Esophagus muscularis mucosa (tissue), 3 donors: ENCODE measurements at regions not wholly inside any gene's neighbourhood (a gene's known extent, or its start where the extent isn't known, plus 50 kb on each side); places are given as distances from the start of the nearest gene placed in this dataset.

Experiments used
- CTCF ChIP-seq, 3 experiments: fragments of 200-600 bp in 2 of 3; fragments of 450-650 bp in 1 of 3; sonication (generic) in 2 of 3; IDR thresholded peaks; one replicate each; pipeline ENCODE4 v1.5.1; 2017 to 2019; ENCODE audit warnings: antibody characterized with exemption in 3 of 3, mild to moderate bottlenecking in 2 of 3, moderate library complexity in 1 of 3
- POLR2AphosphoS5 ChIP-seq, 2 donors: sonication (generic); formaldehyde crosslinking; IDR thresholded peaks; one replicate each; pipeline ENCODE4 v1.6.1; 2017; ENCODE audit warnings: antibody characterized with exemption in 2 of 2

DNA sequence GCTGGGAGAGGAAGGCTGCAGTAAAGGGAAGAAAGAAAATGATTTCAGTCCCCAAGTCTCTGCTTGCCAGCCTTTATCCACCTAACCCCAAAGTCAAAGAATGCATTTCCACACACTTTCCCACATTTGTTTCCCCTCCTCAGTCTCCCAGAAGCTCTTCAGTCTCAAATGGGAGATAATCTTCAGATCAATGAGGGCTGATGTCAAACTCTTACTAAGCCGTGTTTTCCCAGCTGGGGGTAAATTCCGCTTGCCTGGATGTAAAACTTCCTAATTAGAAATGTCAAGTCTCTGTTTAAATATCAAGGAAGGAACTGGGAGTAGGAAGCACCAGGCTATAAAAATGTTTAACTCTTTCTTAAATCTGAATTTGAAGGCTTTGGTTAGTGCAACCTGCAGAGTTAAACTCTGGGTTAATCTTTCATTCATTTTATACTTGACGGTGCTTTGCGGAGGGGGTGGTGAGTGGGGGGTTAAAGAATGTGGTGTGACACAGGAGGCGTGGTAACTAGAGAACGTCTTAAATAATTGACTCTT lies 601.4 kb upstream of the ACTRT1 start:
- TF ChIP-seq POLR2AphosphoS5 (IDR thresholded peaks at IDR 0.05) (no peak), CTCF (IDR thresholded peaks at IDR 0.05) (no peak)
